GM19035 (cell line): ENCODE measurements at regions not wholly inside any gene's neighbourhood (a gene's known extent, or its start where the extent isn't known, plus 50 kb on each side); places are given as distances from the start of the nearest gene placed in this dataset.
"Not testable (repeated sequence)": the region's sequence is repeated elsewhere in the genome, so short reads cannot be mapped to it uniquely, and the experiment has no call there.

ENCODE experiments used
- ATAC-seq: cut with Tn5 transposase; IDR thresholded peaks from one replicate; pipeline ENCODE4 v1.9.1; 2021; ENCODE audit not compliant: unreplicated experiment

DNA sequence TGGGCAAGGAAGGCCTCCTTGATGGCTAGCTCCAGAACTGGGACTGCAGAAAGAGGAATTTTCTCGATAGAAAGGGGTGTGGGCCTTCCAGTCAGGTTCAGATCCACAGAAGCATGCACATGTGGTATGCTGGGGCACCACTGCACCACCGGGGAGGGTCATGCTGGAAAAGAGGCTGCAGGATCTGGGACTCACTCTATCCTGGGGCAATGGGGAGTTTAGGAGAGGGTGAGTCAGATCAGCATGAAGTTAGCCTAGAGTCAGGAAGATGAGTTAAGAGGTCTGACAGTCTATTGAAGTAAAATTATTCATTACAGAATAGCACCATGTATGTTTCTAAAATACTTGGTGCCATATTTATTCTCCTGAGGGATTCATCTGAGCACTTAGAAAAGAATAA is 130.2 kb upstream of the TOPAZ1 start:
- no peak for ATAC-seq

DNA sequence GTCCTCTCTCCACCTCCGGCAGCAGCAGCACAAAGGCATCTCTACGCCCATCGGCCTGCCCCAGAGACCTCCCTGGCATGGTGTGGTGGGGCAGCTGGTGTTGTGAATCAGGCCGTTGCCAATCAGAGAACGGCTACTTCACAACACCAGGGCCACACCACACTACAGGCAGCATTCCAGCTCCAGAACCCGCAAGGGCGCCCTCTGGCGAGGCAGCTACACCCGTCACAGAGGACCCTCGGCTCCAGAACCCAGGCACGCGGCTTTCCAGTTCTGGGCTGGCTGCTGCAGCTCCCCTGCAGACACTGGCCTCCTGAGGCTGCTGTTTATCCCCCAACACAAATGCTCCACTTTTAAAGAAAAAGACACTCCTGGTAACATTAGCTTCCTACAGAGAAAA is 127.5 kb upstream of the TOPAZ1 start:
- ATAC-seq: no peak

DNA sequence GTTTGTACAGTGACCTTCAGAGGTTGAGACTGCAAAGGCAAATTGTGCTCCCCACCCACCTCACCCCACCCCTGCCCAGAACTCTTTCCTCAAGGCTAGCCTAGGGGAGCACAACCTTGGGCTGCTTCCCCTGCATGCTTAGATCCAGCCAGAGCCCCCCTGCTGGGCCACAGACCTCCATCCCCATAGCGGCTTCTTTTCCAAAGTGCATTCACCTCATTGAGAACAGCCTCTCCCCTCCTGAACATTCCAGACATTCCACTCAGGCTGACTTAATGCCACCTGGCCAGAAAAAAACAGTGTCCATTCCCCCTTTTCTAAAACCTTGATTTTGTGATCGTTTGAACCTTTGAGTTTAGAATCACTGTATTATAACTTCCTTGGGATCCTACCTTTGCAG is 124.4 kb upstream of the TOPAZ1 start:
- no peak for ATAC-seq

- ATAC-seq: no peak
These were observed 124.0 kb upstream of the TOPAZ1 start for GRCh38 chr3:44117736-44118135.

- no peak for ATAC-seq
These were observed 120.7 kb upstream of the TOPAZ1 start for GRCh38 chr3:44120721-44121582.

- ATAC-seq: no peak
These were observed 116.4 kb upstream of the TOPAZ1 start for GRCh38 chr3:44125246-44125645.

DNA sequence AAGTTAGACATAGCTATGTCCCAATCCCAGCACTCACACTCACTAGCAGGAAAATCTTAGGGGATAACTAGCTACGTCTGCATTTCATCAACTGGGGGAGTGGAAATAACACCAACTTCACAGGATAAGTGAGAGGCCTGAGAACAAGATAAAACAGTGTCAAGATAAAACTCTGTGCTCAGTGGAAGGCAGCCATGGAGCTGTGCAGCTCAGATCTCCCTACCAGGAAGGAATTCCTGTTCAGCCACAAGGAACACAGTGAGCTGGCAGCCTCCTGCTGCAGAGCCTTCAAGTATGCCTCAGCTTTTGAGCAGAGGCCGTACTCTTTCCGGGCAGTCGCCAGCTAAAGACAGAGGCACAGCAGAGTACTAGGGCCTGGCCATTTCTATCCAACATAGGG is 115.8 kb upstream of the TOPAZ1 start:
- no peak for ATAC-seq

DNA sequence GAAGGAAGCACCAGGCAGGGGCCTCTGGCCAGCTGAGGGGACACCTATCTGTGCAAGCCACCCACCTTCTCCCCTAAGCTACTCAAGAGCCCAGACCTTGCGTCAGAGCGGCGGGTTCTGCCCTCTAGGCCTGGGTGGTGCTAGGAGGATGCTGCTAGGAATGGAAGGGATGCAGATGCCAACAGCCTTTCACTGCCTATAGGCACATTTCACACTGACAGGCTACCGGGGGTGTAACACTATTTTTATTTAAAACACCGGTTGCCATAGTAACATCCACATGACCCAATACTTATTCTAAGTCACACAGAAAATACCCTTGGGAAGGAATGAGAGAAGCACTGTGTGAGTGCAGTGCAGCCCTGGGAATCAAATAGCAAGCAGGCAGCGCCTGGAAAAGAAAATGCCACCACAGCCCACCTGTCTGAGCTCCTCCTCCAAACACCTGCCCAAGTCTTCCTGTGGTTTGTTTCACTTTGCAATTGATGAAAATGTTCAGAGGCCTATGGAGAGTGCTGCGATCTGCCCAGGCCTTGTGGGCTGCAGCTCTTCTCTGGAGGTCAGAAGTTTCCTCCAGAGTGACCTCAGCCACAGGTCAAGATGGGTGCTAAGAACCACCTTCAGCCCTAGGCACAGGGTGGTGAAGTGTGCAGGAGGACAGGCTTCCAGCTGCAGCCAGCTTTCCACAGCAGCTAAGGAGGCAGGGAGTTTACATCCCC is 113.5 kb upstream of the TOPAZ1 start:
- ATAC-seq: no peak

- ATAC-seq: no peak
These were observed 111.4 kb upstream of the TOPAZ1 start for GRCh38 chr3:44130249-44130648.

GRCh38 chr3:44132061-44132460 is 109.6 kb upstream of the TOPAZ1 start:
- no peak for ATAC-seq

- no peak for ATAC-seq
These were observed 109.1 kb upstream of the TOPAZ1 start for GRCh38 chr3:44132593-44132992.

DNA sequence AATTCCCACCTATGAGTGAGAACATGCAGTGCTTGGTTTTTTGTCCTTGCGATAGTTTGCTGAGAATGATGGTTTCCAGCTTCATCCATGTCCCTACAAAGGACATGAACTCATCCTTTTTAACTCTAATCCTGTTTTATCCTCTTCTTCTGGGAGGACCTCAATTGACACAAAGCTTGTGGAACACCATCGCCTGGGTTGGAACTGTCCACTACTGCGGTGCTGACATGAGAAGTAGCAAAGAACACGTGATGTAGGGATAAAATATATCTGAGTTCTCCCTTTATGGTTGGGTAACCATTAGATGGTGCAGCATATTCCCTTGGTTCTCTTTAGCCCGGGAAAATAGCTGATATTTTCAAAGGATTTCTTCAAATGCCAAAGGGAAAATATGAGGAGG is 105.3 kb upstream of the TOPAZ1 start:
- ATAC-seq: no peak

DNA sequence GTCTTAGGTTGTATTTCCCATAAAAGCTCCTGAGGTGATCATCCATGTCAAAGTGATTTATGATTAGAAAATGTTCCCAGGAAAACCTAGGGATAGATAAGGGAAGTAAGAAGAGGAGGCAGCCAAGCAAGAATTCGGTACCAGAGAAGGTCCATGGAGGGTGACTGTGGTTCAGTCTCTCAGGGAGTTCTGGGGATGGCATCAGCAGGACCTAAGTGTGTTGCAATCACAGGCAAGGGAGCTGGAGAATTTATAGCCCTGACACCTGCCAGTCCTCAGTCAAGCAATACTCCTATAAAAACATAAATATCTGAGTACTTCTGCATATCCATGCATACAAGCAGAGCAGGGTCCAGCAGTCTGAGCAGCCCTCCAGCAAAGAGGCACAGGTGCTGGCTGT is 95.6 kb upstream of the TOPAZ1 start:
- ATAC-seq: no peak

DNA sequence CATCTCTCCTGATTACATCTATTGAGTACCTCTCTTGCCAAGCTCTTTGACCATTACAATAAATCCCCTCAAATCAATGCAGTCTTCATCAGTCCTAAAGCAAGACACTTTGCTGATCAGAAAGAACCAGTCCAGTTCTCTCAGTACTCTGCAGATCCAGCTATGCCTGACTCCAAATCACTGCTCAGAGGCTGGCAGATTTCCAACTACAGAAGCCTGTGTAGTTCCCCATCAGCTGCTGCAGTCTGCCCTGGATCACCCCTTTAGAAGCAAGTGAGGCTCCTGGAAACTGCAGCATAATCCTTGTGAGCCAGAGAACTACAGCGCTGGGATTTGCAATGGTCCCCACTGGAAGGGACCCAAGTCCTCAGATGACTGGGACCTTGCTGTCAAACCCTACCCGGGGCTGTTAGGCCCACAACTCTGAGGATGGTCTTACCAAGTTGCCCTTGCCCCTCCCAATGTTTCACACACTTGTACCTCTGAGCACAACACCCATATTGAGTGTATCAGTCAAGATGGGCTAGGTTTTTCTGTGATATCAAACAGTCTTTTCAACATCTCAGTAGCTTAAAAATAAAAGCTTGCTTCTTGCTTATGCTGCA is 81.9 kb upstream of the TOPAZ1 start:
- ATAC-seq: no peak

- ATAC-seq: no peak
These were observed 80.9 kb upstream of the TOPAZ1 start for GRCh38 chr3:44160818-44161217.

- no peak for ATAC-seq
These were observed 69.8 kb upstream of the TOPAZ1 start for GRCh38 chr3:44171891-44172290.

GRCh38 chr3:44172701-44173100 is 69.0 kb upstream of the TOPAZ1 start:
- not testable (repeated sequence) for ATAC-seq

GRCh38 chr3:44173263-44173662 is 68.4 kb upstream of the TOPAZ1 start:
- no peak for ATAC-seq

DNA sequence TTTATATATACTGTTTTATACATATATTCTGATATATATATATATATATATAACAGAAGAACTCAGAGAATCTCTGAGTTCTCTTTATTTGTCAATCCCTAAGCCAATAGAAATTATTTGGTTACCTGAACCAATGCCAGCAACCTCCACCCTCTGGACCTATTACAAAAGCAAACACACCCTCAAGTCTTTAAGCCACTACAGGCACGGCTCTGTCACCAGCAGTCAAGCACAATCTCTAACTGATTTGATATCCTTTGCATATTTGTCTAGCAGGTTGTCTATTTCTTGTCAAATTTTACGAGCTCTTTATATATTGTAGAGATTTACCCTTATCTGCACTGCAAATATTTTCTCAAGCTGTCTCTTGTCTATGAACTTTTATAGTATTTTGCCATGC is 66.6 kb upstream of the TOPAZ1 start:
- ATAC-seq: no peak

- no peak for ATAC-seq
These were observed 62.4 kb upstream of the TOPAZ1 start for GRCh38 chr3:44179246-44179645.

GRCh38 chr3:44184319-44184953 is 57.2 kb upstream of the TOPAZ1 start:
- ATAC-seq: no peak
